K562 (cell line): ENCODE measurements at regions not wholly inside any gene's neighbourhood (a gene's known extent, or its start where the extent isn't known, plus 50 kb on each side); places are given as distances from the start of the nearest gene placed in this dataset.

Source experiments
- ARNT ChIP-seq, 2 experiments: fragments of 450-650 bp; IDR thresholded peaks; 2 replicates each; pipeline ENCODE4 v1.6.1; 2016; ENCODE audit warnings: mild to moderate bottlenecking in 1 of 2
- BHLHE40 ChIP-seq: IDR thresholded peaks from 2 replicates; pipeline ENCODE4 v1.6.1; 2011; ENCODE audit warnings: low read length, improper control_type of control experiment
- CBX8 ChIP-seq: fragments of 200-600 bp; sonication (generic); IDR thresholded peaks from 2 replicates; pipeline ENCODE4 v1.6.1; 2012; ENCODE audit warnings: borderline replicate concordance, mixed run types, low read depth, mild to moderate bottlenecking, moderate library complexity, mixed read lengths, low read length, control low read depth, inconsistent platforms; ENCODE audit not compliant: poor library complexity, severe bottlenecking; ENCODE audit errors: extremely low read depth
- CTBP1 ChIP-seq: fragments of 450-650 bp; IDR thresholded peaks from 2 replicates; pipeline ENCODE4 v1.6.1; 2016; ENCODE audit warnings: borderline replicate concordance
- DMBX1 ChIP-seq: fragments of 250-450 bp; sonication (Bioruptor Pico); IDR thresholded peaks from 2 replicates; pipeline ENCODE4 v1.8.0; 2022; ENCODE audit warnings: inconsistent platforms, mild to moderate bottlenecking, moderate library complexity, borderline replicate concordance
- E2F3 ChIP-seq: fragments of 250-450 bp; sonication (Bioruptor Pico); IDR thresholded peaks from 2 replicates; pipeline ENCODE4 v1.4.0; 2020; ENCODE audit warnings: mild to moderate bottlenecking
- HMG20A ChIP-seq: fragments of 450-650 bp; formaldehyde crosslinking; conservative IDR thresholded peaks from 2 replicates; pipeline ENCODE4 v1.4.0; 2020; ENCODE audit warnings: mild to moderate bottlenecking, mixed read lengths
- LEF1 ChIP-seq: fragments of 450-650 bp; IDR thresholded peaks from 2 replicates; pipeline ENCODE4 v1.6.1; 2016; ENCODE audit warnings: mild to moderate bottlenecking
- MAZ ChIP-seq, 2 experiments: fragments of 450-650 bp in 1 of 2; sonication (generic) in 1 of 2; formaldehyde crosslinking; IDR thresholded peaks in 1 of 2; conservative IDR thresholded peaks in 1 of 2; 2 replicates each; pipeline versions ENCODE4 v1.4.0 to v1.5.0; 2020; ENCODE audit warnings: mild to moderate bottlenecking in 1 of 2, missing genetic modification reagents in 1 of 2
- MCM3 ChIP-seq: fragments of 450-650 bp; IDR thresholded peaks from 2 replicates; pipeline ENCODE4 v1.6.1; 2016
- MEF2A ChIP-seq: IDR thresholded peaks from 2 replicates; pipeline ENCODE4 v1.6.1; 2011; ENCODE audit warnings: low read depth, mild to moderate bottlenecking, low read length, moderate library complexity; ENCODE audit not compliant: control insufficient read depth
- RAD51 ChIP-seq: fragments of 450-650 bp; IDR thresholded peaks from 2 replicates; pipeline ENCODE4 v1.7.1; 2016; ENCODE audit warnings: low read depth, mild to moderate bottlenecking, borderline replicate concordance
- SMARCE1 ChIP-seq: fragments of 450-650 bp; IDR thresholded peaks from 2 replicates; pipeline ENCODE4 v1.7.1; 2016; ENCODE audit warnings: mild to moderate bottlenecking
- SOX6 ChIP-seq: fragments of 450-650 bp; IDR thresholded peaks from 2 replicates; pipeline ENCODE4 v1.6.1; 2014; ENCODE audit warnings: mild to moderate bottlenecking
- SRSF1 ChIP-seq: fragments of 200-400 bp; formaldehyde crosslinking; IDR thresholded peaks from 2 replicates; pipeline ENCODE4 v1.6.1; 2017; ENCODE audit warnings: mild to moderate bottlenecking, low read depth, low read length, moderate library complexity
- TCF3 ChIP-seq: sonication (generic); formaldehyde crosslinking; IDR thresholded peaks from 2 replicates; pipeline ENCODE4 v1.4.0; 2020; ENCODE audit warnings: mild to moderate bottlenecking, missing genetic modification reagents
- TGIF2 ChIP-seq: sonication (generic); formaldehyde crosslinking; IDR thresholded peaks from 2 replicates; pipeline ENCODE4 v1.8.1; 2022; ENCODE audit warnings: mild to moderate bottlenecking, missing genetic modification reagents, moderate library complexity
- ZNF134 ChIP-seq: fragments of 250-450 bp; sonication (Bioruptor Pico); conservative IDR thresholded peaks from 2 replicates; pipeline ENCODE4 v1.4.0; 2020
- ZNF589 ChIP-seq: fragments of 200-800 bp; sonication (Bioruptor generic); IDR thresholded peaks from 2 replicates; pipeline ENCODE4 v1.6.1; 2016; ENCODE audit warnings: low read depth, missing genetic modification characterization, missing compliant biosample characterization
- ZSCAN32 ChIP-seq: fragments of 450-650 bp; formaldehyde crosslinking; IDR thresholded peaks from 2 replicates; pipeline ENCODE4 v1.4.0; 2020; ENCODE audit warnings: mild to moderate bottlenecking, moderate library complexity
- TF ChIP-seq, protein P1 (sequence below): fragments of 450-650 bp; formaldehyde crosslinking; IDR thresholded peaks from 2 replicates; pipeline ENCODE4 v1.4.0; 2022; ENCODE audit warnings: mild to moderate bottlenecking, moderate library complexity
- TF ChIP-seq, protein P2 (sequence below): fragments of 250-450 bp; sonication (Bioruptor Pico); IDR thresholded peaks from 2 replicates; pipeline ENCODE4 v1.8.0; 2021; ENCODE audit warnings: moderate library complexity, mild to moderate bottlenecking, inconsistent platforms
- TF ChIP-seq, protein P3 (sequence below): sonication (generic); formaldehyde crosslinking; IDR thresholded peaks from 2 replicates; pipeline ENCODE4 v1.8.1; 2023; ENCODE audit warnings: mild to moderate bottlenecking, missing genetic modification reagents
- TF ChIP-seq, protein P4 (sequence below): fragments of 450-650 bp; IDR thresholded peaks from 2 replicates; pipeline ENCODE4 v1.6.1; 2016; ENCODE audit warnings: low read depth, mild to moderate bottlenecking, moderate library complexity
- TF ChIP-seq, protein P5 (sequence below), 3 experiments: IDR thresholded peaks in 2 of 3; conservative IDR thresholded peaks in 1 of 3; 2 replicates each; pipeline ENCODE4 v1.5.1; 2011 to 2012; ENCODE audit warnings: low read length in 3 of 3, mild to moderate bottlenecking in 3 of 3, control low read depth in 2 of 3, improper control_type of control experiment in 1 of 3, inconsistent platforms in 1 of 3, low read depth in 1 of 3, mixed read lengths in 1 of 3, moderate library complexity in 1 of 3; ENCODE audit not compliant: insufficient read depth in 2 of 3

DNA sequence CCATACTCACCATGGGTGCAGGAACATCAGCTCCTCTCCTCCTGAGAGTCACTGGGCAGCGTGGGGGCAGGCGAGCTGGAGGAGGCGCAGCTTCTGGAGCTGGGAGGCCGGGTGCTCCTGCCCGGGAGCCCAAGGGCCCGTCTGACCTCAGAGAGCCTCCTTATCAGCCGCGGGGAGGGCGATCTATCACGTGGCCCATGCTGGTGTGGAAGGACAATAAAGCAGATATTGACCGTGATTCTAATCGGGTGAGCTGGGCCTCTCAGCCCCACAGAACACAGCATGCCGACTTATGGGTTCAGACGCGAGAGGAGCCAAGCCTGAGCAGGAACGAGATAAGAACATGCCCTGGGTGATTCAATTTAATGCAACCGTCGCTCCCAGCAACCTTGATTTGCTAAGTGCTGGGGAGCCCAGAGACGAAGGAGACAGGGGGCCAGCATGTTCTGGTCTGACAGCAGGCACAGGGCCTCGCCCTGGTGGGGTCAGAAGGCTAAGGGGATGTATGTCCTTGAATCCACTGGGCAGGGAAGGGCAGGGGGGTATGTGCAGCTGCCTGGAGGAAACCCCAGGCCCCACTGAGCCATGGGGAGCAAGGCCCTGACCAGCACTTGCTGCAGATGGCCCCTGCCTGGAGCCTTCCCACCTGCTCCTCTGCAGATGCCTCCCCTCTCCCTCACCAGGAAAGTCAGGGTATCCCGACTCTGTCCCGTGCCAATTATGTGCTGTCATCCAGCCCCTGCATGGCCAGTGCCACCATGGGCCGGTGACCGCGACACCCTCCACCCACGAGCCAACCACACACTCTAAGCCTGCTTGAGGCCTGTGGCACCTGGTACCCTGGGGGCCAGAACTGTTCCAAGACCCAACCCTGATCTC lies 95.3 kb upstream of the RET start (continued):
- TF ChIP-seq TCF3 = no peak
- no peak for TF ChIP-seq ZSCAN32 (CRISPR knock-in tag)
- TF ChIP-seq, protein P1, sequence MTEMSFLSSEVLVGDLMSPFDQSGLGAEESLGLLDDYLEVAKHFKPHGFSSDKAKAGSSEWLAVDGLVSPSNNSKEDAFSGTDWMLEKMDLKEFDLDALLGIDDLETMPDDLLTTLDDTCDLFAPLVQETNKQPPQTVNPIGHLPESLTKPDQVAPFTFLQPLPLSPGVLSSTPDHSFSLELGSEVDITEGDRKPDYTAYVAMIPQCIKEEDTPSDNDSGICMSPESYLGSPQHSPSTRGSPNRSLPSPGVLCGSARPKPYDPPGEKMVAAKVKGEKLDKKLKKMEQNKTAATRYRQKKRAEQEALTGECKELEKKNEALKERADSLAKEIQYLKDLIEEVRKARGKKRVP (CRISPR knock-in tag) = no peak
- no peak for TF ChIP-seq SMARCE1
- TF ChIP-seq, protein P2, sequence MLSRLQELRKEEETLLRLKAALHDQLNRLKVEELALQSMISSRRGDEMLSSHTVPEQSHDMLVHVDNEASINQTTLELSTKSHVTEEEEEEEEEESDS (CRISPR knock-in tag) = no peak
- no peak for TF ChIP-seq SRSF1
- peak; percentile 42; the same call in 1 of the 2 replicates for TF ChIP-seq BHLHE40
- peak; percentile 45; the same call in 1 of the 2 replicates for TF ChIP-seq ZNF589 (CRISPR knock-in tag)
- TF ChIP-seq, protein P3, sequence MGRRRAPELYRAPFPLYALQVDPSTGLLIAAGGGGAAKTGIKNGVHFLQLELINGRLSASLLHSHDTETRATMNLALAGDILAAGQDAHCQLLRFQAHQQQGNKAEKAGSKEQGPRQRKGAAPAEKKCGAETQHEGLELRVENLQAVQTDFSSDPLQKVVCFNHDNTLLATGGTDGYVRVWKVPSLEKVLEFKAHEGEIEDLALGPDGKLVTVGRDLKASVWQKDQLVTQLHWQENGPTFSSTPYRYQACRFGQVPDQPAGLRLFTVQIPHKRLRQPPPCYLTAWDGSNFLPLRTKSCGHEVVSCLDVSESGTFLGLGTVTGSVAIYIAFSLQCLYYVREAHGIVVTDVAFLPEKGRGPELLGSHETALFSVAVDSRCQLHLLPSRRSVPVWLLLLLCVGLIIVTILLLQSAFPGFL (CRISPR knock-in tag) = no peak
- no peak for TF ChIP-seq DMBX1 (CRISPR knock-in tag)
- TF ChIP-seq, protein P4, sequence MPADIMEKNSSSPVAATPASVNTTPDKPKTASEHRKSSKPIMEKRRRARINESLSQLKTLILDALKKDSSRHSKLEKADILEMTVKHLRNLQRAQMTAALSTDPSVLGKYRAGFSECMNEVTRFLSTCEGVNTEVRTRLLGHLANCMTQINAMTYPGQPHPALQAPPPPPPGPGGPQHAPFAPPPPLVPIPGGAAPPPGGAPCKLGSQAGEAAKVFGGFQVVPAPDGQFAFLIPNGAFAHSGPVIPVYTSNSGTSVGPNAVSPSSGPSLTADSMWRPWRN = peak; percentile 56; the same call in 1 of the 2 replicates
- TF ChIP-seq CTBP1 = peak; percentile 61; the same call in 1 of the 2 replicates
- TF ChIP-seq RAD51 = peak; percentile 48; the same call in 1 of the 2 replicates
- TF ChIP-seq, protein P5, sequence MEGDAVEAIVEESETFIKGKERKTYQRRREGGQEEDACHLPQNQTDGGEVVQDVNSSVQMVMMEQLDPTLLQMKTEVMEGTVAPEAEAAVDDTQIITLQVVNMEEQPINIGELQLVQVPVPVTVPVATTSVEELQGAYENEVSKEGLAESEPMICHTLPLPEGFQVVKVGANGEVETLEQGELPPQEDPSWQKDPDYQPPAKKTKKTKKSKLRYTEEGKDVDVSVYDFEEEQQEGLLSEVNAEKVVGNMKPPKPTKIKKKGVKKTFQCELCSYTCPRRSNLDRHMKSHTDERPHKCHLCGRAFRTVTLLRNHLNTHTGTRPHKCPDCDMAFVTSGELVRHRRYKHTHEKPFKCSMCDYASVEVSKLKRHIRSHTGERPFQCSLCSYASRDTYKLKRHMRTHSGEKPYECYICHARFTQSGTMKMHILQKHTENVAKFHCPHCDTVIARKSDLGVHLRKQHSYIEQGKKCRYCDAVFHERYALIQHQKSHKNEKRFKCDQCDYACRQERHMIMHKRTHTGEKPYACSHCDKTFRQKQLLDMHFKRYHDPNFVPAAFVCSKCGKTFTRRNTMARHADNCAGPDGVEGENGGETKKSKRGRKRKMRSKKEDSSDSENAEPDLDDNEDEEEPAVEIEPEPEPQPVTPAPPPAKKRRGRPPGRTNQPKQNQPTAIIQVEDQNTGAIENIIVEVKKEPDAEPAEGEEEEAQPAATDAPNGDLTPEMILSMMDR (IDR thresholded peaks at IDR 0.05 in 2 of 3, conservative IDR thresholded peaks at IDR 0.05 in 1 of 3; ENCODE audit: insufficient read depth in 2 of 3, low read depth in 1 of 3, low read length in 3 of 3) = no peak
- TF ChIP-seq MEF2A = no peak
- TF ChIP-seq ARNT (IDR thresholded peaks at IDR 0.05) = no peak
- TF ChIP-seq CBX8 = no peak
- TF ChIP-seq ZNF134 (CRISPR knock-in tag) = 0 out of 2 replicates have a peak, but pooled peaks have one; percentile 43
- TF ChIP-seq E2F3 (CRISPR knock-in tag) = no peak
- TF ChIP-seq MCM3 = no peak
- TF ChIP-seq HMG20A (CRISPR knock-in tag) = no peak
- TF ChIP-seq TGIF2 = no peak
- peak; percentile 85 for TF ChIP-seq SOX6
- TF ChIP-seq MAZ (CRISPR knock-in tag; conservative IDR thresholded peaks at IDR 0.05 in 1 of 2, IDR thresholded peaks at IDR 0.05 in 1 of 2) = no peak
- TF ChIP-seq LEF1 = no peak
